ENCODE measurements at regions not wholly inside any gene's neighbourhood (a gene's known extent, or its start where the extent isn't known, plus 50 kb on each side); places are given as distances from the start of the nearest gene placed in this dataset.

- in situ Hi-C loops (cut with HindIII; ENCODE audit: extremely low pct_ligation_motif_present, low pct_unique_long_range_greater_than_20kb): no loop called here
- intact Hi-C loops (cut with micrococcal nuclease; ENCODE audit: unreplicated experiment): no loop called here
- no peak overlapping the region for H3K4me3 ChIP-seq (replicated peaks in 1 of 3; ENCODE audit: insufficient read depth in 1 of 3, low read depth in 2 of 3, low read length in 3 of 3)
- no peak for DNase-seq (ENCODE audit: low spot score)
- no peak overlapping the region for H2AFZ ChIP-seq (ENCODE audit: low read length)
- TF ChIP-seq PTBP1 (IDR thresholded peaks at IDR 0.05; ENCODE audit: low read depth, low read length, poor library complexity, severe bottlenecking) (no peak), ZFP41 (CRISPR knock-in tag; IDR thresholded peaks at IDR 0.05; ENCODE audit: borderline replicate concordance) (no peak), SP4 (CRISPR knock-in tag; IDR thresholded peaks at IDR 0.05) (no peak), MTERF4 (CRISPR knock-in tag; IDR thresholded peaks at IDR 0.05) (no peak), CREB1 (IDR thresholded peaks at IDR 0.05) (no peak), CREB1 (CRISPR knock-in tag; IDR thresholded peaks at IDR 0.05) (no peak)
- H3K4me2 ChIP-seq (ENCODE audit: low read depth, low read length): no peak overlapping the region
- WGBS (ENCODE audit: low lambda C conversion rate): 18% methylated on average over 6 of the region's 6 CpGs
- no peak for ATAC-seq
- H3K9me3 ChIP-seq (ENCODE audit: low read length): no peaks in the 10 kb centered on the region
- no peaks in the 10 kb centered on the region for H3K79me2 ChIP-seq (ENCODE audit: insufficient read depth, low read length)
- H4K20me1 ChIP-seq (ENCODE audit: insufficient read depth, low read length): no peaks in the 10 kb centered on the region
- BruUV-seq (replicated peaks): no TSS peak
- no peaks in the 10 kb centered on the region; a peak in 1 of 5 replicates for H3K27me3 ChIP-seq (ENCODE audit: control insufficient read depth in 1 of 2, insufficient read depth in 2 of 2, low read length in 2 of 2)
- no peak for FAIRE-seq
- ChIA-PET POLR2A (no interaction called here), CTCF (ENCODE audit: low intra/inter-chr PET ratio, low total read pairs) (no interaction called here)
- no peak overlapping the region for H3K9ac ChIP-seq (ENCODE audit: insufficient read depth, low read depth, low read length)
- H3K4me1 ChIP-seq (ENCODE audit: insufficient read depth, low read length): no peaks in the 10 kb centered on the region
- no peak overlapping the region for H3K27ac ChIP-seq (ENCODE audit: extremely low read length, insufficient read depth, low read length)
- H3K36me3 ChIP-seq (replicated peaks in 1 of 2; ENCODE audit: control insufficient read depth in 1 of 2, insufficient read depth in 2 of 2, low read length in 2 of 2): no peaks in the 10 kb centered on the region
Measured at GRCh38 chr9:13952906-13953305, 361.0 kb downstream of the NFIB start.

- no peak for FAIRE-seq
- H3K27me3 ChIP-seq (ENCODE audit: control insufficient read depth in 1 of 2, insufficient read depth in 2 of 2, low read length in 2 of 2): no peaks in the 10 kb centered on the region; a peak in 1 of 5 replicates
- no peak overlapping the region for H3K27ac ChIP-seq (ENCODE audit: extremely low read length, insufficient read depth, low read length)
- no peaks in the 10 kb centered on the region for H4K20me1 ChIP-seq (ENCODE audit: insufficient read depth, low read length)
- no TSS peak for BruUV-seq (replicated peaks)
- H3K4me1 ChIP-seq (ENCODE audit: insufficient read depth, low read length): no peaks in the 10 kb centered on the region
- no peaks in the 10 kb centered on the region for H3K79me2 ChIP-seq (ENCODE audit: insufficient read depth, low read length)
- intact Hi-C loops (cut with micrococcal nuclease; ENCODE audit: unreplicated experiment) (no loop called here), in situ Hi-C loops (cut with HindIII; ENCODE audit: extremely low pct_ligation_motif_present, low pct_unique_long_range_greater_than_20kb) (no loop called here)
- no peaks in the 10 kb centered on the region for H3K9me3 ChIP-seq (ENCODE audit: low read length)
- CTCF ChIA-PET (ENCODE audit: low intra/inter-chr PET ratio, low total read pairs): no interaction called here
- H3K9ac ChIP-seq (ENCODE audit: insufficient read depth, low read depth, low read length): no peak overlapping the region
- H3K36me3 ChIP-seq (replicated peaks in 1 of 2; ENCODE audit: control insufficient read depth in 1 of 2, insufficient read depth in 2 of 2, low read length in 2 of 2): no peaks in the 10 kb centered on the region
- DNase-seq (ENCODE audit: low spot score): no peak
- H2AFZ ChIP-seq (ENCODE audit: low read length): no peak overlapping the region
- H3K4me2 ChIP-seq (ENCODE audit: low read depth, low read length): no peak overlapping the region
- under 1% methylated on average over 4 of the region's 4 CpGs for WGBS (ENCODE audit: low lambda C conversion rate)
- POLR2A ChIA-PET: no interaction called here
- TF ChIP-seq POLR2AphosphoS5 (IDR thresholded peaks at IDR 0.05; ENCODE audit: low read depth, low read length) (no peak), FOXM1 (CRISPR knock-in tag; IDR thresholded peaks at IDR 0.05) (no peak), DZIP1 (CRISPR knock-in tag; IDR thresholded peaks at IDR 0.05) (no peak)
- no peak overlapping the region for H3K4me3 ChIP-seq (replicated peaks in 1 of 3; ENCODE audit: insufficient read depth in 1 of 3, low read depth in 2 of 3, low read length in 3 of 3)
- ATAC-seq: no peak
Measured at GRCh38 chr9:13948037-13948436, 365.9 kb downstream of the NFIB start.
